Body of pancreas (tissue), 4 donors: ENCODE measurements at regions not wholly inside any gene's neighbourhood (a gene's known extent, or its start where the extent isn't known, plus 50 kb on each side); places are given as distances from the start of the nearest gene placed in this dataset.

Experiments used
- CTCF ChIP-seq, 7 experiments: fragments of 450-650 bp in 4 of 7; fragments of 200-600 bp in 3 of 7; sonication (generic) in 3 of 7; IDR thresholded peaks; one replicate each; pipeline ENCODE4 v1.5.1; 2016 to 2019; ENCODE audit warnings: antibody characterized with exemption in 7 of 7
- POLR2A ChIP-seq, 3 donors: fragments of 450-650 bp; IDR thresholded peaks; one replicate each; pipeline ENCODE4 v1.6.1; 2016; ENCODE audit warnings: antibody characterized with exemption in 3 of 3, mild to moderate bottlenecking in 2 of 3

GRCh38 chr13:90995001-90995400 lies 352.5 kb upstream of the MIR17HG start:
- TF ChIP-seq CTCF (IDR thresholded peaks at IDR 0.05) (no peak), POLR2A (IDR thresholded peaks at IDR 0.05) (no peak)
